Esophagus squamous epithelium (tissue), 5 donors: ENCODE measurements at regions not wholly inside any gene's neighbourhood (a gene's known extent, or its start where the extent isn't known, plus 50 kb on each side); places are given as distances from the start of the nearest gene placed in this dataset.

Experiments
- DNase-seq: peaks from one replicate; lab custom pipeline; 2025; lab: John Stamatoyannopoulos, UW
- H3K27ac ChIP-seq, 4 donors: fragments of 200-600 bp; sonication (generic); one replicate each; pipeline ENCODE4 v1.5.1; 2016 to 2019; ENCODE audit warnings: mild to moderate bottlenecking in 1 of 4
- H3K27me3 ChIP-seq, 4 donors: fragments of 200-600 bp; sonication (generic); 1 replicate in 3 of 4; 2 replicates in 1 of 4; pipeline versions ENCODE4 v1.5.1 to v1.6.0; 2017 to 2021; ENCODE audit warnings: antibody characterized with exemption in 1 of 4
- H3K36me3 ChIP-seq, 3 donors: fragments of 200-600 bp; sonication (generic); one replicate each; pipeline ENCODE4 v1.5.1; 2016 to 2019
- H3K4me1 ChIP-seq, 3 donors: fragments of 200-600 bp; sonication (generic); one replicate each; pipeline ENCODE4 v1.5.1; 2017 to 2019
- H3K4me3 ChIP-seq, 4 donors: fragments of 200-600 bp; sonication (generic); 1 replicate in 3 of 4; 2 replicates in 1 of 4; pipeline ENCODE4 v1.5.1; 2016 to 2019; ENCODE audit warnings: mild to moderate bottlenecking in 2 of 4, moderate library complexity in 1 of 4
- H3K9me3 ChIP-seq, 3 donors: fragments of 200-600 bp; sonication (generic); one replicate each; pipeline ENCODE4 v1.5.1; 2016 to 2019
- CTCF ChIP-seq, 6 experiments: fragments of 450-650 bp in 4 of 6; fragments of 200-600 bp in 2 of 6; sonication (generic) in 2 of 6; IDR thresholded peaks; one replicate each; pipeline ENCODE4 v1.5.1; 2016 to 2019; ENCODE audit warnings: antibody characterized with exemption in 6 of 6, mild to moderate bottlenecking in 4 of 6, moderate library complexity in 4 of 6
- POLR2A ChIP-seq, 4 donors: fragments of 450-650 bp; IDR thresholded peaks; one replicate each; pipeline ENCODE4 v1.6.1; 2017; ENCODE audit warnings: antibody characterized with exemption in 4 of 4, mild to moderate bottlenecking in 4 of 4, moderate library complexity in 3 of 4
- WGBS, 2 donors: methylation state at CpG; one replicate each; pipeline ENCODE4 v1.1.5; 2018; 5-methylcytosine and 5-hydroxymethylcytosine counted together
- intact Hi-C: fragments of 100-400 bp; cut with DNase I; formaldehyde crosslinking; loops from one replicate; pipeline ENCODE4 v1.15.0; 2022
- donor health status: DM: yes; HTN: yes; CAD: no.

GRCh38 chr13:112207129-112207528 is 140.2 kb downstream of the SOX1 start:
- intact Hi-C loops = no loop called here
- Histone ChIP-seq H3K27me3 (peaks cover 0 to 73% (median 2%) of the 10 kb centered on the region in 4 donors), H3K9me3 (no peaks in the 10 kb centered on the region)

GRCh38 chr13:112208656-112209055 is 141.7 kb downstream of the SOX1 start:
- Histone ChIP-seq H3K27ac (no peak overlapping the region), H3K9me3 (no peaks in the 10 kb centered on the region), H3K4me1 (peaks cover 0 to 6% (median 0%) of the 10 kb centered on the region in 3 donors), H3K27me3 (peaks cover 0 to 68% (median 2%) of the 10 kb centered on the region in 4 donors), H3K36me3 (no peaks in the 10 kb centered on the region), H3K4me3 (no peak overlapping the region)
- TF ChIP-seq POLR2A (IDR thresholded peaks at IDR 0.05) (no peak), CTCF (IDR thresholded peaks at IDR 0.05) (no peak)
- intact Hi-C loops = no loop called here
- WGBS, 2 donors = 51 to 70% methylated on average over 6 to 8 of the region's 8 CpGs
- DNase-seq = no peak

More at GRCh38 chr13:112207129-112207528, 140.2 kb downstream of the SOX1 start:
- 29 to 39% methylated on average over 11 of the region's 11 CpGs for WGBS, 2 donors
- TF ChIP-seq POLR2A (IDR thresholded peaks at IDR 0.05) (no peak), CTCF (IDR thresholded peaks at IDR 0.05) (no peak)
- Histone ChIP-seq H3K4me3 (no peak overlapping the region), H3K36me3 (no peaks in the 10 kb centered on the region), H3K27ac (no peak overlapping the region), H3K4me1 (peaks cover 0 to 6% (median 0%) of the 10 kb centered on the region in 3 donors)
- no peak for DNase-seq

GRCh38 chr13:112209266-112209665 is 142.3 kb downstream of the SOX1 start:
- H3K4me3 ChIP-seq = no peak overlapping the region
- no peak overlapping the region for H3K27ac ChIP-seq
- peaks cover 0 to 67% (median under 1%) of the 10 kb centered on the region in 4 donors for H3K27me3 ChIP-seq
- intact Hi-C loops = no loop called here
- DNase-seq = no peak
- peaks cover 0 to 6% (median 0%) of the 10 kb centered on the region in 3 donors for H3K4me1 ChIP-seq
- no peak for TF ChIP-seq POLR2A (IDR thresholded peaks at IDR 0.05)
- WGBS, 2 donors = 59 to 78% methylated on average over 9 to 10 of the region's 12 CpGs
- H3K36me3 ChIP-seq = no peaks in the 10 kb centered on the region
- H3K9me3 ChIP-seq = no peaks in the 10 kb centered on the region

GRCh38 chr13:112209711-112210110 is 142.8 kb downstream of the SOX1 start:
- no peak for TF ChIP-seq CTCF (IDR thresholded peaks at IDR 0.05)
- TF ChIP-seq POLR2A (IDR thresholded peaks at IDR 0.05) = no peak
- H3K9me3 ChIP-seq = no peaks in the 10 kb centered on the region
- intact Hi-C loops = no loop called here
- no peak for DNase-seq
- H3K27me3 ChIP-seq = peaks cover 0 to 62% (median 0%) of the 10 kb centered on the region in 4 donors
- no peak overlapping the region for H3K4me3 ChIP-seq
- peaks cover 0 to 6% (median 0%) of the 10 kb centered on the region in 3 donors for H3K4me1 ChIP-seq
- H3K27ac ChIP-seq = no peak overlapping the region
- H3K36me3 ChIP-seq = no peaks in the 10 kb centered on the region
- 86% methylated on average over 4 of the region's 9 CpGs; no CpG with 5 or more reads in 1 of the 2 donors for WGBS, 2 donors

- TF ChIP-seq CTCF (IDR thresholded peaks at IDR 0.05) (no peak), POLR2A (IDR thresholded peaks at IDR 0.05) (no peak)
- intact Hi-C loops = no loop called here
- no peak overlapping the region for H3K4me3 ChIP-seq
- no peaks in the 10 kb centered on the region for H3K9me3 ChIP-seq
- H3K27me3 ChIP-seq = peaks cover 0 to 56% (median 0%) of the 10 kb centered on the region in 4 donors
- DNase-seq = no peak
- H3K4me1 ChIP-seq = peaks cover 0 to under 1% (median 0%) of the 10 kb centered on the region in 3 donors
- H3K36me3 ChIP-seq = no peaks in the 10 kb centered on the region
- no peak overlapping the region for H3K27ac ChIP-seq
- 41 to 54% methylated on average over 9 to 10 of the region's 11 CpGs for WGBS, 2 donors
Observed at GRCh38 chr13:112210371-112210770, 143.4 kb downstream of the SOX1 start.

- intact Hi-C loops = no loop called here
- DNase-seq = no peak
- H3K27ac ChIP-seq = no peak overlapping the region
- TF ChIP-seq POLR2A (IDR thresholded peaks at IDR 0.05) = no peak
- TF ChIP-seq CTCF (IDR thresholded peaks at IDR 0.05) = no peak
- no peaks in the 10 kb centered on the region for H3K4me1 ChIP-seq
- no peak overlapping the region for H3K4me3 ChIP-seq
- WGBS, 2 donors = 82 to 84% methylated on average over 5 of the region's 5 CpGs
- H3K27me3 ChIP-seq = peaks cover 0 to 45% (median 0%) of the 10 kb centered on the region in 4 donors
- no peaks in the 10 kb centered on the region for H3K36me3 ChIP-seq
- no peaks in the 10 kb centered on the region for H3K9me3 ChIP-seq
Observed at GRCh38 chr13:112212533-112212932, 145.6 kb downstream of the SOX1 start.
